K562 (cell line): ENCODE measurements at regions not wholly inside any gene's neighbourhood (a gene's known extent, or its start where the extent isn't known, plus 50 kb on each side); places are given as distances from the start of the nearest gene placed in this dataset.

Source experiments
- ATAC-seq: fragments of 200-7000 bp; cut with Tn5 transposase; 3 replicates; pipeline ENCODE4 v1.9.1; 2020; ENCODE audit warnings: moderate library complexity
- BruUV-seq: library from RNA; stranded (reverse); fragments of 400-500 nt; replicated peaks from 2 replicates; lab custom pipeline; 2021; lab: Mats Ljungman, UMichigan
- CTCF ChIA-PET: fragments of 300-600 bp; formaldehyde crosslinking; extraction: SDS; loops from one replicate; lab custom pipeline; 2021; ENCODE audit warnings: low intra/inter-chr PET ratio; lab: Yijun Ruan, JAX
- POLR2A ChIA-PET: fragments of 300-600, 350-650 bp; sonication (Branson Sonifier 250); formaldehyde crosslinking; extraction: SDS; loops from one replicate; lab custom pipeline; 2021; ENCODE audit warnings: antibody characterized with exemption, inconsistent platforms; lab: Yijun Ruan, JAX
- DNase-seq, 4 experiments: peaks; one replicate each; pipeline versions ENCODE4 v3.0.0 to v3.0.0-alpha.2; 2011 to 2018; ENCODE audit warnings: low spot score in 3 of 4, mixed read lengths in 3 of 4; ENCODE audit errors: extremely low read depth in 1 of 4
- FAIRE-seq: peaks from 2 replicates; lab custom pipeline; 2011; peaks lifted over from hg19 to GRCh38; lab: Jason Lieb, UNC
- H2AFZ ChIP-seq: 2 replicates; pipeline ENCODE4 v1.6.0; 2011; ENCODE audit warnings: low read depth, low read length, control low read depth, inconsistent platforms
- H3K27ac ChIP-seq: fragments of 200-600 bp; 3 replicates; pipeline ENCODE4 v1.8.0; 2011; ENCODE audit warnings: low read depth, mild to moderate bottlenecking, control low read depth, inconsistent platforms, low read length, moderate library complexity, mixed read lengths; ENCODE audit errors: extremely low read depth
- H3K27me3 ChIP-seq, 2 experiments: fragments of 300-600 bp in 1 of 2; 2 replicates in 1 of 2; 3 replicates in 1 of 2; pipeline versions ENCODE4 v1.6.0 to v1.8.0; 2011; ENCODE audit warnings: inconsistent platforms in 2 of 2, low read length in 2 of 2, mild to moderate bottlenecking in 1 of 2, mixed read lengths in 1 of 2, moderate library complexity in 1 of 2; ENCODE audit not compliant: control insufficient read depth in 2 of 2, insufficient read depth in 2 of 2
- H3K36me3 ChIP-seq: fragments of 300-600 bp; 3 replicates; pipeline ENCODE4 v1.8.0; 2011; ENCODE audit warnings: mild to moderate bottlenecking, low read length, inconsistent platforms; ENCODE audit not compliant: control insufficient read depth, insufficient read depth
- H3K4me1 ChIP-seq, 2 experiments: fragments of 200-600 bp in 1 of 2; replicated peaks in 1 of 2; 2 replicates in 1 of 2; 3 replicates in 1 of 2; pipeline versions ENCODE4 v1.5.1 to v1.8.0; 2011; ENCODE audit warnings: inconsistent platforms in 2 of 2, low read length in 2 of 2, mild to moderate bottlenecking in 1 of 2, mixed read lengths in 1 of 2, moderate library complexity in 1 of 2; ENCODE audit not compliant: control insufficient read depth in 2 of 2, insufficient read depth in 2 of 2
- H3K4me2 ChIP-seq: 2 replicates; pipeline ENCODE4 v1.6.1; 2011; ENCODE audit warnings: low read length, control low read depth, inconsistent platforms, mixed read lengths; ENCODE audit not compliant: insufficient read depth
- H3K4me3 ChIP-seq: fragments of 200-600 bp; sonication (generic), shearing (Covaris generic); 2 replicates; pipeline ENCODE4 v1.5.1; 2016; ENCODE audit warnings: control low read depth, inconsistent platforms
- H3K79me2 ChIP-seq: fragments of 200-600 bp; 3 replicates; pipeline ENCODE4 v1.8.0; 2011; ENCODE audit warnings: low read length, inconsistent platforms; ENCODE audit not compliant: control insufficient read depth, insufficient read depth
- H3K9ac ChIP-seq, 2 experiments: 2 replicates each; pipeline versions ENCODE4 v1.6.0 to v1.6.1; 2011; ENCODE audit warnings: low read depth in 2 of 2, low read length in 2 of 2, control low read depth in 1 of 2, inconsistent platforms in 1 of 2, mild to moderate bottlenecking in 1 of 2, mixed read lengths in 1 of 2; ENCODE audit not compliant: insufficient read depth in 1 of 2
- H3K9me1 ChIP-seq: one replicate; pipeline ENCODE4 v1.6.0; 2011; ENCODE audit warnings: inconsistent platforms, mild to moderate bottlenecking, low read length, moderate library complexity; ENCODE audit not compliant: control insufficient read depth, insufficient read depth
- H3K9me3 ChIP-seq: replicated peaks from 2 replicates; pipeline ENCODE4 v1.5.1; 2011; ENCODE audit warnings: low read depth, low read length, inconsistent platforms; ENCODE audit not compliant: control insufficient read depth, insufficient read depth
- H4K20me1 ChIP-seq: replicated peaks from 2 replicates; pipeline ENCODE4 v1.6.1; 2011; ENCODE audit warnings: low read length, inconsistent platforms, mixed read lengths; ENCODE audit not compliant: control insufficient read depth, insufficient read depth
- ARID3B ChIP-seq: fragments of 250-450 bp; sonication (Bioruptor Pico); IDR thresholded peaks from 2 replicates; pipeline ENCODE4 v1.4.0; 2020; ENCODE audit warnings: borderline replicate concordance
- CEBPG ChIP-seq, 3 experiments: fragments of 200-800 bp in 1 of 3; sonication (Bioruptor generic) in 1 of 3; sonication (generic) in 1 of 3; formaldehyde crosslinking in 1 of 3; IDR thresholded peaks in 2 of 3; conservative IDR thresholded peaks in 1 of 3; 2 replicates each; pipeline versions ENCODE4 v1.6.1 to v1.8.0; 2016 to 2022; ENCODE audit warnings: missing compliant biosample characterization in 2 of 3, missing genetic modification characterization in 2 of 3, mild to moderate bottlenecking in 1 of 3, missing genetic modification reagents in 1 of 3
- GABPA ChIP-seq: fragments of 200-800 bp; sonication (Bioruptor generic); conservative IDR thresholded peaks from 2 replicates; pipeline ENCODE4 v1.6.1; 2016; ENCODE audit warnings: low read depth, missing genetic modification characterization, missing compliant biosample characterization
- MBD2 ChIP-seq: sonication (generic); IDR thresholded peaks from 2 replicates; pipeline ENCODE4 v1.6.1; 2016; ENCODE audit warnings: low read depth, borderline replicate concordance
- MCM3 ChIP-seq: fragments of 450-650 bp; IDR thresholded peaks from 2 replicates; pipeline ENCODE4 v1.6.1; 2016
- MEIS2 ChIP-seq: fragments of 450-650 bp; IDR thresholded peaks from 2 replicates; pipeline ENCODE4 v1.6.1; 2014; ENCODE audit warnings: mild to moderate bottlenecking; ENCODE audit not compliant: partially characterized antibody
- MXI1 ChIP-seq: IDR thresholded peaks from 2 replicates; pipeline ENCODE4 v1.6.1; 2011; ENCODE audit warnings: low read depth, mild to moderate bottlenecking, improper control_type of control experiment, low read length
- MYC ChIP-seq, 2 experiments: fragments of 250-450 bp in 1 of 2; sonication (Bioruptor Pico) in 1 of 2; IDR thresholded peaks; 2 replicates each; pipeline versions ENCODE4 v1.5.1 to v1.6.1; 2012 to 2021; ENCODE audit warnings: low read depth in 2 of 2, borderline replicate concordance in 1 of 2, improper control_type of control experiment in 1 of 2, low read length in 1 of 2, mild to moderate bottlenecking in 1 of 2, moderate library complexity in 1 of 2
- NFE2L1 ChIP-seq: fragments of 450-650 bp; IDR thresholded peaks from 2 replicates; pipeline ENCODE4 v1.6.1; 2016; ENCODE audit warnings: missing genetic modification characterization, low read depth, mild to moderate bottlenecking, missing compliant biosample characterization, moderate library complexity, borderline replicate concordance
- NR2C1 ChIP-seq, 2 experiments: fragments of 450-650 bp; IDR thresholded peaks; 2 replicates each; pipeline ENCODE4 v1.6.1; 2017; ENCODE audit warnings: mild to moderate bottlenecking in 2 of 2, antibody characterized with exemption in 1 of 2, inconsistent platforms in 1 of 2, missing compliant biosample characterization in 1 of 2, missing genetic modification characterization in 1 of 2
- THRAP3 ChIP-seq: fragments of 450-650 bp; IDR thresholded peaks from 2 replicates; pipeline ENCODE4 v1.6.1; 2016; ENCODE audit warnings: mild to moderate bottlenecking, inconsistent platforms, borderline replicate concordance
- YBX1 ChIP-seq: fragments of 450-650 bp; IDR thresholded peaks from 2 replicates; pipeline ENCODE4 v1.7.1; 2016; ENCODE audit warnings: mild to moderate bottlenecking
- ZBTB12 ChIP-seq: fragments of 250-450 bp; sonication (Bioruptor Pico); IDR thresholded peaks from 2 replicates; pipeline ENCODE4 v1.4.0; 2020
- ZNF311 ChIP-seq: fragments of 250-450 bp; sonication (Bioruptor Pico); IDR thresholded peaks from 2 replicates; pipeline ENCODE4 v1.4.0; 2020; ENCODE audit warnings: mild to moderate bottlenecking, moderate library complexity
- ZNF316 ChIP-seq: fragments of 450-650 bp; IDR thresholded peaks from 2 replicates; pipeline ENCODE4 v1.6.1; 2016
- ZNF431 ChIP-seq: sonication (generic); formaldehyde crosslinking; IDR thresholded peaks from 2 replicates; pipeline ENCODE4 v1.8.0; 2022; ENCODE audit warnings: mild to moderate bottlenecking, missing genetic modification reagents
- ZNF512 ChIP-seq: IDR thresholded peaks from 2 replicates; pipeline ENCODE4 v1.6.1; 2016; ENCODE audit warnings: missing genetic modification characterization, missing compliant biosample characterization
- ZNF644 ChIP-seq: fragments of 200-800 bp; sonication (Bioruptor generic); IDR thresholded peaks from 2 replicates; pipeline ENCODE4 v1.6.1; 2016; ENCODE audit warnings: low read depth, missing genetic modification characterization, missing compliant biosample characterization
- WGBS: fragments of 100-300 bp; shearing (Covaris generic); methylation state at CpG from one replicate; pipeline ENCODE4 v1.1.6; 2016; ENCODE audit warnings: low coverage, mixed read lengths; ENCODE audit not compliant: insufficient coverage; ENCODE audit errors: missing lambda C conversion rate; 5-methylcytosine and 5-hydroxymethylcytosine counted together
- in situ Hi-C: fragments of 300-500 bp; cut with MboI; formaldehyde crosslinking; loops from 4 replicates; pipeline ENCODE4 v1.15.0; 2018; ENCODE audit warnings: inconsistent platforms, mixed read lengths
- intact Hi-C: fragments of 100-400 bp; cut with micrococcal nuclease; formaldehyde crosslinking; loops from 2 replicates; pipeline ENCODE4 v1.14.2; 2022

- DNase-seq (no peak), ATAC-seq (no peak), FAIRE-seq (no peak)
- no peak overlapping the region for H3K9ac ChIP-seq
- H3K4me1 ChIP-seq: no peaks in the 10 kb centered on the region
- no peaks in the 10 kb centered on the region for H3K9me3 ChIP-seq
- under 1% methylated on average over 12 of the region's 12 CpGs for WGBS
- peaks cover 0 to 4% of the 10 kb centered on the region in 2 experiments; a peak in 1 of 5 replicates for H3K27me3 ChIP-seq
- no peaks in the 10 kb centered on the region for H3K36me3 ChIP-seq
- no peak overlapping the region for H2AFZ ChIP-seq
- H3K9me1 ChIP-seq: no peaks in the 10 kb centered on the region
- no peak overlapping the region for H3K27ac ChIP-seq
- H3K79me2 ChIP-seq: no peaks in the 10 kb centered on the region
- no peak overlapping the region for H3K4me3 ChIP-seq
- BruUV-seq: no TSS peak
- no peak overlapping the region for H3K4me2 ChIP-seq
- CTCF ChIA-PET: no interaction called here
- in situ Hi-C loops (no loop called here), intact Hi-C loops (no loop called here)
- POLR2A ChIA-PET: interaction anchor here (1.6 kb wide), 1 partner anchor 11 kb away, joined by 4 read pairs; no protein-coding TSS in a partner anchor
- H4K20me1 ChIP-seq: no peaks in the 10 kb centered on the region
- no peak for TF ChIP-seq MYC (IDR thresholded peaks at IDR 0.05; ENCODE audit: low read depth, low read length)
- TF ChIP-seq MYC (CRISPR knock-in tag; IDR thresholded peaks at IDR 0.05; ENCODE audit: borderline replicate concordance, low read depth): no peak
- TF ChIP-seq NR2C1 (IDR thresholded peaks at IDR 0.05): no peak
- TF ChIP-seq NR2C1 (tag; IDR thresholded peaks at IDR 0.05): no peak
- TF ChIP-seq ZBTB12 (CRISPR knock-in tag): no peak
- no peak for TF ChIP-seq ZNF316
- no peak for TF ChIP-seq ZNF311 (CRISPR knock-in tag)
- TF ChIP-seq MXI1: no peak
- no peak for TF ChIP-seq YBX1
- TF ChIP-seq ARID3B (CRISPR knock-in tag): no peak
- no peak for TF ChIP-seq GABPA (tag)
- TF ChIP-seq MBD2: no peak
- no peak for TF ChIP-seq NFE2L1
- TF ChIP-seq ZNF431 (CRISPR knock-in tag): no peak
- no peak for TF ChIP-seq CEBPG (CRISPR knock-in tag; IDR thresholded peaks at IDR 0.05)
- no peak for TF ChIP-seq CEBPG (tag; conservative IDR thresholded peaks at IDR 0.05 in 1 of 2, IDR thresholded peaks at IDR 0.05 in 1 of 2)
- no peak for TF ChIP-seq MCM3
- no peak for TF ChIP-seq ZNF512
- TF ChIP-seq MEIS2: no peak
- no peak for TF ChIP-seq ZNF644
- TF ChIP-seq THRAP3: no peak
These were observed 313.5 kb upstream of the MSX2 start for GRCh38 chr5:174410716-174411478.
